Astrocyte (in vitro differentiated cells and primary cell): ENCODE measurements at regions not wholly inside any gene's neighbourhood (a gene's known extent, or its start where the extent isn't known, plus 50 kb on each side); places are given as distances from the start of the nearest gene placed in this dataset.
"Not testable (repeated sequence)": the region's sequence is repeated elsewhere in the genome, so short reads cannot be mapped to it uniquely, and the experiment has no call there.

ENCODE experiments used
- DNase-seq: peaks from one replicate; pipeline ENCODE4 v3.0.0-alpha.2; 2010; ENCODE audit warnings: low read depth
- FAIRE-seq: peaks from 2 replicates; lab custom pipeline; 2011; peaks lifted over from hg19 to GRCh38; lab: Jason Lieb, UNC
- H2AFZ ChIP-seq: 2 replicates; pipeline ENCODE4 v1.6.0; 2012; ENCODE audit warnings: low read depth, low read length, inconsistent platforms
- H3K27ac ChIP-seq: 2 replicates; pipeline ENCODE4 v1.5.1; 2011; ENCODE audit warnings: low read depth, low read length, inconsistent platforms
- H3K27me3 ChIP-seq: 2 replicates; pipeline ENCODE4 v1.6.0; 2011; ENCODE audit warnings: low read length, inconsistent platforms; ENCODE audit not compliant: insufficient read depth
- H3K36me3 ChIP-seq: 2 replicates; pipeline ENCODE4 v1.5.1; 2011; ENCODE audit warnings: low read length, inconsistent platforms; ENCODE audit not compliant: insufficient read depth
- H3K4me1 ChIP-seq: 2 replicates; pipeline ENCODE4 v1.5.1; 2011; ENCODE audit warnings: low read length, inconsistent platforms; ENCODE audit not compliant: insufficient read depth
- H3K4me2 ChIP-seq: 2 replicates; pipeline ENCODE4 v1.6.0; 2012; ENCODE audit warnings: low read length, inconsistent platforms
- H3K4me3 ChIP-seq: 2 replicates; pipeline ENCODE4 v1.5.1; 2011; ENCODE audit warnings: low read depth, mild to moderate bottlenecking, low read length, inconsistent platforms; ENCODE audit not compliant: insufficient read depth
- H3K79me2 ChIP-seq: 2 replicates; pipeline ENCODE4 v1.6.0; 2012; ENCODE audit warnings: mild to moderate bottlenecking, low read length, inconsistent platforms; ENCODE audit not compliant: insufficient read depth
- H3K9ac ChIP-seq: 2 replicates; pipeline ENCODE4 v1.6.0; 2012; ENCODE audit warnings: mild to moderate bottlenecking, low read length, inconsistent platforms
- H3K9me3 ChIP-seq: 2 replicates; pipeline ENCODE4 v1.5.1; 2012; ENCODE audit warnings: low read depth, mild to moderate bottlenecking, low read length, inconsistent platforms; ENCODE audit not compliant: insufficient read depth
- H4K20me1 ChIP-seq: 2 replicates; pipeline ENCODE4 v1.6.0; 2012; ENCODE audit warnings: low read length, inconsistent platforms; ENCODE audit not compliant: insufficient read depth
- H3K27ac Mint-ChIP-seq: one replicate; pipeline ENCODE4 v1.8.0; 2021; ENCODE audit warnings: mild to moderate bottlenecking, mixed read lengths; ENCODE audit not compliant: unreplicated experiment
- H3K27me3 Mint-ChIP-seq: one replicate; pipeline ENCODE4 v1.8.0; 2021; ENCODE audit warnings: low read depth, mixed read lengths; ENCODE audit not compliant: unreplicated experiment
- H3K36me3 Mint-ChIP-seq: one replicate; pipeline ENCODE4 v1.8.0; 2021; ENCODE audit warnings: low read depth, mixed read lengths; ENCODE audit not compliant: unreplicated experiment
- H3K4me1 Mint-ChIP-seq: one replicate; pipeline ENCODE4 v1.8.0; 2021; ENCODE audit warnings: low read depth, mixed read lengths; ENCODE audit not compliant: unreplicated experiment
- H3K4me3 Mint-ChIP-seq: one replicate; pipeline ENCODE4 v1.8.0; 2021; ENCODE audit warnings: mild to moderate bottlenecking, moderate library complexity, mixed read lengths; ENCODE audit not compliant: unreplicated experiment
- H3K9me3 Mint-ChIP-seq: one replicate; pipeline ENCODE4 v1.8.0; 2021; ENCODE audit warnings: mild to moderate bottlenecking, mixed read lengths; ENCODE audit not compliant: unreplicated experiment
- CTCF ChIP-seq: IDR thresholded peaks from 2 replicates; pipeline ENCODE4 v1.5.1; 2011; ENCODE audit warnings: low read depth, mild to moderate bottlenecking, inconsistent platforms, low read length, moderate library complexity; ENCODE audit not compliant: insufficient read depth
- EZH2 ChIP-seq: IDR thresholded peaks from 2 replicates; pipeline ENCODE4 v1.6.1; 2012; ENCODE audit warnings: mild to moderate bottlenecking, low read length, inconsistent platforms; ENCODE audit not compliant: insufficient read depth

GRCh38 chr4:151852202-151852601, 91.4 kb upstream of the GATB start:
- no peaks in the 10 kb centered on the region for H3K27me3 ChIP-seq
- Mint-ChIP-seq H3K36me3 (no peaks in the 10 kb centered on the region), H3K4me3 (no peak overlapping the region), H3K9me3 (peaks cover 4% of the 10 kb centered on the region), H3K27me3 (peaks cover 8% of the 10 kb centered on the region), H3K27ac (no peak overlapping the region), H3K4me1 (peaks cover 3% of the 10 kb centered on the region)
- H3K79me2 ChIP-seq, result no peaks in the 10 kb centered on the region
- H4K20me1 ChIP-seq, result no peaks in the 10 kb centered on the region
- H3K36me3 ChIP-seq, result no peaks in the 10 kb centered on the region
- no peak overlapping the region for H2AFZ ChIP-seq
- H3K9me3 ChIP-seq, result no peaks in the 10 kb centered on the region
- no peak overlapping the region for H3K9ac ChIP-seq
- H3K4me1 ChIP-seq, result no peaks in the 10 kb centered on the region
- DNase-seq, result no peak
- H3K27ac ChIP-seq, result no peak overlapping the region
- H3K4me2 ChIP-seq, result no peak overlapping the region
- H3K4me3 ChIP-seq, result no peak overlapping the region
- TF ChIP-seq CTCF (no peak), EZH2 (no peak)
- FAIRE-seq, result no peak

- Mint-ChIP-seq H3K27me3 (peaks cover 8% of the 10 kb centered on the region), H3K9me3 (peaks cover 4% of the 10 kb centered on the region), H3K4me3 (no peak overlapping the region), H3K4me1 (peaks cover 3% of the 10 kb centered on the region), H3K27ac (no peak overlapping the region), H3K36me3 (no peaks in the 10 kb centered on the region)
- H3K27me3 ChIP-seq, result no peaks in the 10 kb centered on the region
- H3K9ac ChIP-seq, result no peak overlapping the region
- H3K4me1 ChIP-seq, result no peaks in the 10 kb centered on the region
- no peaks in the 10 kb centered on the region for H3K36me3 ChIP-seq
- no peak overlapping the region for H2AFZ ChIP-seq
- H4K20me1 ChIP-seq, result no peaks in the 10 kb centered on the region
- no peak overlapping the region for H3K4me2 ChIP-seq
- FAIRE-seq (no peak), DNase-seq (no peak)
- no peaks in the 10 kb centered on the region for H3K79me2 ChIP-seq
- no peak overlapping the region for H3K27ac ChIP-seq
- H3K9me3 ChIP-seq, result no peaks in the 10 kb centered on the region
- H3K4me3 ChIP-seq, result no peak overlapping the region
- TF ChIP-seq CTCF, result no peak
- no peak for TF ChIP-seq EZH2
These were observed 90.5 kb upstream of the GATB start for GRCh38 chr4:151851354-151851753.

- Histone ChIP-seq H3K27me3 (no peaks in the 10 kb centered on the region), H3K4me3 (no peak overlapping the region), H3K4me2 (no peak overlapping the region), H3K4me1 (no peaks in the 10 kb centered on the region), H3K9ac (no peak overlapping the region), H2AFZ (no peak overlapping the region), H3K36me3 (no peaks in the 10 kb centered on the region), H3K9me3 (no peaks in the 10 kb centered on the region), H3K27ac (no peak overlapping the region), H3K79me2 (no peaks in the 10 kb centered on the region), H4K20me1 (no peaks in the 10 kb centered on the region)
- DNase-seq (no peak), FAIRE-seq (no peak)
- Mint-ChIP-seq H3K27ac (no peak overlapping the region), H3K27me3 (peaks cover 8% of the 10 kb centered on the region), H3K4me1 (peaks cover 3% of the 10 kb centered on the region), H3K36me3 (no peaks in the 10 kb centered on the region), H3K9me3 (peaks cover 4% of the 10 kb centered on the region), H3K4me3 (no peak overlapping the region)
- TF ChIP-seq CTCF (no peak), EZH2 (no peak)
These were observed 90.0 kb upstream of the GATB start for GRCh38 chr4:151850791-151851213.

GRCh38 chr4:151845551-151845950, 84.7 kb upstream of the GATB start:
- DNase-seq, H3K36me3 Mint-ChIP-seq, FAIRE-seq, H3K27ac ChIP-seq, H3K9me3 ChIP-seq, H3K4me3 Mint-ChIP-seq, H2AFZ ChIP-seq, H3K36me3 ChIP-seq, H4K20me1 ChIP-seq, H3K9me3 Mint-ChIP-seq, H3K4me3 ChIP-seq, H3K79me2 ChIP-seq, H3K4me1 Mint-ChIP-seq, H3K27ac Mint-ChIP-seq, H3K9ac ChIP-seq, H3K4me2 ChIP-seq, H3K4me1 ChIP-seq, H3K27me3 ChIP-seq: not testable (repeated sequence)
- H3K27me3 Mint-ChIP-seq, result peaks cover 23% of the 10 kb centered on the region
